Endothelial cell (in vitro differentiated cells): ENCODE measurements at regions not wholly inside any gene's neighbourhood (a gene's known extent, or its start where the extent isn't known, plus 50 kb on each side); places are given as distances from the start of the nearest gene placed in this dataset.

Experiments
- DNase-seq: peaks from one replicate; pipeline ENCODE4 v3.0.0; 2021; ENCODE audit warnings: low spot score
- H3K27ac Mint-ChIP-seq: one replicate; pipeline ENCODE4 v1.8.0; 2021; ENCODE audit warnings: mixed read lengths, inconsistent platforms; ENCODE audit not compliant: unreplicated experiment
- H3K27me3 Mint-ChIP-seq: one replicate; pipeline ENCODE4 v1.8.0; 2021; ENCODE audit warnings: mild to moderate bottlenecking, moderate library complexity, mixed read lengths, inconsistent platforms; ENCODE audit not compliant: unreplicated experiment
- H3K36me3 Mint-ChIP-seq: one replicate; pipeline ENCODE4 v1.8.0; 2021; ENCODE audit warnings: mild to moderate bottlenecking, low read depth, mixed read lengths, inconsistent platforms; ENCODE audit not compliant: unreplicated experiment
- H3K4me1 Mint-ChIP-seq: one replicate; pipeline ENCODE4 v1.8.0; 2021; ENCODE audit warnings: mild to moderate bottlenecking, mixed read lengths, inconsistent platforms; ENCODE audit not compliant: unreplicated experiment
- H3K4me3 Mint-ChIP-seq: one replicate; pipeline ENCODE4 v1.8.0; 2021; ENCODE audit warnings: mild to moderate bottlenecking, mixed read lengths, inconsistent platforms; ENCODE audit not compliant: unreplicated experiment
- H3K9me3 Mint-ChIP-seq: one replicate; pipeline ENCODE4 v1.8.0; 2021; ENCODE audit warnings: mixed read lengths, inconsistent platforms; ENCODE audit not compliant: unreplicated experiment
- TF ChIP-seq, protein P1 (sequence below): fragments of 200-600 bp; sonication (generic); IDR thresholded peaks from one replicate; pipeline ENCODE4 v1.5.0; 2021; ENCODE audit warnings: antibody characterized with exemption; ENCODE audit not compliant: unreplicated experiment

DNA sequence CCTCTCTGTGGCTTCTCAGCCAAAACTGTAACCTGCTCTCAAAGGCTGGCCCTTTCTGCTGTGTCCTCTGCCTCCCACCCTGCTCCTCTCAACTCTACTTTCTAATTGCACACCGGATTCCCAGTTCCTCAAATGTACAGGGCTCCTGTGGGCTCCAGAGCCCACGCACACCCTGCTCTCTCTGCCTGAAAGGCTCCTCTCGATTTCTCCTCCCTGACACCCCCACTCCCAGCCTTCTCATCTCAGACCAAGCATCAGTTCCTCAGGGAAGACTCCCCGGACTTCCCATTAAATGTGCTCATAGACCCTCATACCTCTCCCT, 111.7 kb upstream of the STEAP1B start:
- H3K4me1 Mint-ChIP-seq, result peaks cover 9% of the 10 kb centered on the region
- no peaks in the 10 kb centered on the region for H3K36me3 Mint-ChIP-seq
- no peak overlapping the region for H3K27ac Mint-ChIP-seq
- TF ChIP-seq, protein P1, sequence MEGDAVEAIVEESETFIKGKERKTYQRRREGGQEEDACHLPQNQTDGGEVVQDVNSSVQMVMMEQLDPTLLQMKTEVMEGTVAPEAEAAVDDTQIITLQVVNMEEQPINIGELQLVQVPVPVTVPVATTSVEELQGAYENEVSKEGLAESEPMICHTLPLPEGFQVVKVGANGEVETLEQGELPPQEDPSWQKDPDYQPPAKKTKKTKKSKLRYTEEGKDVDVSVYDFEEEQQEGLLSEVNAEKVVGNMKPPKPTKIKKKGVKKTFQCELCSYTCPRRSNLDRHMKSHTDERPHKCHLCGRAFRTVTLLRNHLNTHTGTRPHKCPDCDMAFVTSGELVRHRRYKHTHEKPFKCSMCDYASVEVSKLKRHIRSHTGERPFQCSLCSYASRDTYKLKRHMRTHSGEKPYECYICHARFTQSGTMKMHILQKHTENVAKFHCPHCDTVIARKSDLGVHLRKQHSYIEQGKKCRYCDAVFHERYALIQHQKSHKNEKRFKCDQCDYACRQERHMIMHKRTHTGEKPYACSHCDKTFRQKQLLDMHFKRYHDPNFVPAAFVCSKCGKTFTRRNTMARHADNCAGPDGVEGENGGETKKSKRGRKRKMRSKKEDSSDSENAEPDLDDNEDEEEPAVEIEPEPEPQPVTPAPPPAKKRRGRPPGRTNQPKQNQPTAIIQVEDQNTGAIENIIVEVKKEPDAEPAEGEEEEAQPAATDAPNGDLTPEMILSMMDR, result no peak
- no peak for DNase-seq
- H3K4me3 Mint-ChIP-seq, result no peak overlapping the region
- no peaks in the 10 kb centered on the region for H3K9me3 Mint-ChIP-seq
- H3K27me3 Mint-ChIP-seq, result no peaks in the 10 kb centered on the region

DNA sequence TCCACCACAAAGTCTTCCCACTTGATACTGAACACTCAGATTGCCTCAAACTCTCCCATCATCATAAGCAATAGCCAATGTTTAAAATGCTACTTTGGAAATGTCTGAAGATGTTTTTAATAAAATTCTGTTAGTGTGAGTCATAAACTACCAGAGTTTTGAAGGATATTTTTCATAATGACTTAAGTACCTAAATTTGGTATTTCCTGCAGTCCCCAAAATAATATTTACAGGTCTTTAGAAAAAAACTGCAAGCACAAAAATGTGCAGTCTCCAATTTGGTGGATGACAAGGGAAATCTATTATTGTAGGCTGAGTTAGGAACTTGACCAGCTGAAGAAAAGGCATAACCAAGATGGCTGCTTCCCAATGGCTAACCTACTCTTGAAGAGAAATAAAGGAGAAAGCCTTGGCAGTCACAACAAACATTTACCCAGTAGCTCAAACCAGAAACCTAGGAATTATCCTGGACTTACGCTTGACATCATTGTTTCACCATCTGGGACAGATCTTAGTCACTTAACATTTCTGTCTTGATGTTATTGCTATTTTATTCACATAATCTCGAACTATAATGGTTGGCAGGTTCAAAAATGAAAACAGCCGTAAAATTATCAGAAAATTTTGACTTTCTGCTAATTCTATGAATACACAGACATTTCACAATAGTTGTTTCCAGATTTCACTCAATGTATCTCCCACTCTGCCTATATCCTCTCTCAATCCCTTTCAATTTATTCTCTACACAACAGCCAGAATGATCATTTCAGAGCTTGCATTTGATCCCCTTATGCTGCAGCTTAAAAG, 111.2 kb upstream of the STEAP1B start:
- Mint-ChIP-seq H3K4me1 (peaks cover 9% of the 10 kb centered on the region), H3K27me3 (no peaks in the 10 kb centered on the region), H3K9me3 (no peaks in the 10 kb centered on the region), H3K4me3 (peak overlapping the region; percentile 6), H3K27ac (no peak overlapping the region), H3K36me3 (no peaks in the 10 kb centered on the region)
- TF ChIP-seq, protein P1, result no peak
- no peak for DNase-seq

DNA sequence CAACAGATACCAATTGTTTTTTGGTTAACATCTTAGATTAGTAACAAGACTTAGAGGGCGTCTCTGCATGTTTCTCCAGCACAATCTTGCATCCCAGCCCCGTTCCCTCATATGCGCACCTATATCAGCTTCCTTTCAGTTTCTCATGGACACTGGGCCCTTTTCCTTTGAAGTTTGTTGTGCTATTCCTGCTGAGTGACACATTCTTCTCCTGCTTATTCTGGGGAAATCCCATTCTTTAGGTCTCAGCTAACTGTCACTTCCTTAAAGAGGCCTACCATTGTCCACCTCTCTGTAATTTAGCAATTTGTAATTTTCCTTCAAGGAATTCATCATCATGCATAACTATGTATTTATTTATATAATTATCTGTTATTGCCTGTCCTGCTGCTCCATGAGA, 110.3 kb upstream of the STEAP1B start:
- Mint-ChIP-seq H3K4me1 (peaks cover 9% of the 10 kb centered on the region), H3K36me3 (no peaks in the 10 kb centered on the region), H3K4me3 (no peak overlapping the region), H3K9me3 (no peaks in the 10 kb centered on the region), H3K27me3 (no peaks in the 10 kb centered on the region), H3K27ac (no peak overlapping the region)
- DNase-seq, result no peak
- TF ChIP-seq, protein P1, result no peak

DNA sequence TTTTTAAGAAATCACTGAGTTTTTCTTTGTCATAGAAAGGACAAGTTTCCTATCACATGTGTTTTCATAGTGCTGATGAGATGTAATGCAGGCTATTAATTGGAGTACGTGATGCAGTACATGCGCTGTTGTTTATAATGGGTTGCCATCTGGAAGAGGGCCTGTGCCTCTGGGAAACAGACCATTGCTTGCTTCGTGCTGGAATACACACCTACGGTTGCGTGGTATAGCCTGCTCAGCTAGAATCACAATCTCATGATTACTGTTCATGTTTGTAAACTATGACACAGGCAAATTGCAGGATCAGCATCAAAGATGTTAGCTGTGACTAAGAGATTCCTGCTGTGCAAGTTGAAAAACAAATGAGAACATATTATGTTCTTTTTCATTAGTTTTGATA, 107.2 kb upstream of the STEAP1B start:
- H3K4me1 Mint-ChIP-seq, result peaks cover 18% of the 10 kb centered on the region
- DNase-seq, result no peak
- no peaks in the 10 kb centered on the region for H3K36me3 Mint-ChIP-seq
- no peak overlapping the region for H3K4me3 Mint-ChIP-seq
- no peak overlapping the region for H3K27ac Mint-ChIP-seq
- no peaks in the 10 kb centered on the region for H3K9me3 Mint-ChIP-seq
- TF ChIP-seq, protein P1, result no peak
- peaks cover 4% of the 10 kb centered on the region for H3K27me3 Mint-ChIP-seq

DNA sequence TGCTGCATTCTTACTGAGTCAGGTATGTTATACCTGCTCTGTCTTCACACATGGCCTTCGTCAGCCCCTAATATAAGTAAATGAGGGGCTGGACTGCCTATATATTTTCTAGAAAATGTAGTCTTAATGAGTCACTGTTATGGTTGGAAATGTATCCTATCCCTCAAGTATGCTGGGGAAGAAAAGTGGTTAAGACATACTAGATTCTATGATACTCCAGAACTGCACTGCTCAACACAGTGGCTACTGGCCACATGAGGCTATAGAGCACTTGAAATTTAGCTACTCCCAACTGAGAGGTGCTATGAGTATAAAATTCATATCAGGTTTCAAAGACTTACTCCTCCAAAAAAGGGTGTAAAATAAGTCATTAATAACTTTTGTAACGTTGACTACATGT, 104.3 kb upstream of the STEAP1B start:
- Mint-ChIP-seq H3K27ac (no peak overlapping the region), H3K9me3 (no peaks in the 10 kb centered on the region), H3K27me3 (peaks cover 8% of the 10 kb centered on the region), H3K4me3 (no peak overlapping the region), H3K36me3 (no peaks in the 10 kb centered on the region), H3K4me1 (peaks cover 21% of the 10 kb centered on the region)
- DNase-seq, result no peak
- TF ChIP-seq, protein P1, result no peak
